GM18511 (cell line): ENCODE measurements at regions not wholly inside any gene's neighbourhood (a gene's known extent, or its start where the extent isn't known, plus 50 kb on each side); places are given as distances from the start of the nearest gene placed in this dataset.

Experiments
- ATAC-seq: cut with Tn5 transposase; IDR thresholded peaks from one replicate; pipeline ENCODE4 v1.9.1; 2021; ENCODE audit warnings: mild to moderate bottlenecking, moderate library complexity; ENCODE audit not compliant: unreplicated experiment

DNA sequence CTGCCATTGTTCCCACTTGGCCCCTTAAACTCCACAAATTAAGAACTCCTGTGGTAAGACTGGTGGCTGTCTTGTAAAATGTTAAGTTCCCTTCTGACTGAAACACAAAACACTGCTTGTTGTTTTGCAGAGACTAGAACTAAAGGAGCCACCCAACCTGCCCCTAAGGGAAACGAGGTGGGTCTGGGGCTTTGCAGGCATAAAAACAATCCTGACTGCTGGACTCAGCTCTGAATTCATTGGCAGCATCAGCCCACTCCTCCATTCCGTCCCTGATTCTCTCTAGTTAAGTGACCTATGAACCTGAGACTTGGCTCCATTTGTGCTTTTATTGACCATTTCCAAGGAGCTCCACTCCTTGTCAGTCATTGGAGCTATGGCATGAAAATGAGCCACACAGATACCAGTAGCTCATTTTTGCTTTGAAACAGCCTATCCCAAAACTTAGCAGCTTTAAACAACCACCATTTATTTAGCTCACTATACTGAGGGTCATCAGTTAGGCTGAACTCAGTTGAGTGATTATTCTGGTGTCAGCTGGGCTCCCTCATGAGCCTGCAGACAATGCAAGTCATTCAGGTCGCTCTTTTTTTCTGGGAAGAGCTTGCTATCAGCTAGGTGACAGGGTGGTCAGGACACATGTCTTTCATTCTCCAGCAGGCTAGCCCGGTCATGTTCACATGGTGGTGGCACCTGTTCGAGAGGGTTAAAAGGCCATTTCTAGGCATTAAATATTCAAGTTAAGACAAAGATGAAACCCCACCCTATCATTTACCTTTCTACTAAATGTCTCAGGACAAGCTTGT, 175.1 kb upstream of the CTNNB1 start:
- ATAC-seq, result no peak

DNA sequence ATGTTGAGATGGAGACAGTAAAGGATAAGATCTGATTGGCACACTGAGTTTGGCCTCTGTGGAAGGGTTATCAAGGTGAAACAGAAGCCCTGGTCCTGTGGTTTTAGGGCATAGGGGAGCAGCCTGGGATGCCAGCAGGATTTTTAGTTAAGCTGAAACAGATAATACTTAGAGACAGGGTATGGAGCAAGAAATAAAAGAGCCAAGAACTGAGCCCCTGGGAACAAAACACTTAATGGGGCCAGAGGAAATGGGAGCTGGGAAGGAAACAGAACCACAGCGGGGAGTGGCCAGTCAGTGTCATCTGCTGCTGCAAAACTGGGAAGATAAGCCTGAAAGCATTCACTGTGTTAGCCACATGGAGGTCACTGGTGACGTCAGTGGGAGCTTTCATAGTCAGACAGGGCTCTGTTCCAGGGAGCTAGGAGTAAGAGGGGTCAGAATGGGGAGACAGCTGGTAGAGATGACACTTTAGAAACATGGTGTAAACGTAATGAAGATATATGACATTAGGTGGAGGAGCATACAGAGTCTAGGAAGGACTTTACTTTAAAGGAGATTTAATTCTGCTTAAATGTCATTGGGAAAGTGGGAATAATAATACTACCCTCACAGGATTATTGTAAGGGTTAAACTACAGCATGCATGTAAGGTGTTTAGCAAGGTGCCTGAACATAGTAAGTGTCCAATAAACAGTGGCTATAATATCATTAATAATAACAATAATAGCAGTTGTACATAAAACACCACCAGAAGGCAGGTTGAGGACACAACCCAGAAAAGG, 172.7 kb upstream of the CTNNB1 start:
- ATAC-seq, result no peak

DNA sequence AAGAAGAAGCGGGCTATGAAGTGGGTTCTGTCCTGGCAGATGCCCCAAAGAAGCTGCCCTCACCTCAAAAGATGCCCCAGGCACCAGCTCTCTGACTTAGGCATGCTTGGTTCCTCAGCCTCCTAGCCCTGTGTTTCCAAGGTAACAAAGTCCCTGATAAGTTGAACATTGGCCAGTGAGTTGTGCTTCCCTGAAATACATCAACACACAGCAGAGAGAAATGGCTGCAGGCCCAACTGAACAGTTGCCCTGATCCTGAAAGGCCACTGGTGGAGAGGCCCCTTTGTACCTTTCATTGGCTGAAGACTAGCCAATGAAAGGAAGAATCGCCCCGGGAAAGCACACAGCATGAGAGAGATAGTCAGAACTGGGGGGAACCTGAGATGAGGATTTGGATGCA, 169.9 kb upstream of the CTNNB1 start:
- no peak for ATAC-seq

DNA sequence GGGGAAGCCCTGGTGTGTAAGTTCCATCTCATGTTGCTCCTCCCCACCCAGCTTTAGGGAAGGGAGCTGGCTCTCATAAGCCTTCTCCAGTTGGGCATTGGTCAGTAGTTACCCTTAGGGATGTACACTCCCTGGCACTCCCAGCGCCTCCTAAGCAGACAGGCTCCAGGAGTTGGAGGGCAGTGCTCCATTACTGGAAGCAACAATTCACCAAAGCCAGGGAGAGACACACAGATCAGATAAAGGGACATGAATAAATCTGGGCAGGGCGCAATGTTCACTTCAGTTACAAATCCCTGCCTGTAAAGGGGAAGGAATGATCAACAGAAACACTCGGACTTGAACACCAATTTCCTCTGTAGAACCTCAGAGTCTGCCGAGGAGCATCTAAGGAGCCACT, 169.1 kb upstream of the CTNNB1 start:
- ATAC-seq, result no peak

GRCh38 chr3:41031401-41031800, 167.9 kb upstream of the CTNNB1 start:
- no peak for ATAC-seq

- no peak for ATAC-seq
Measured at GRCh38 chr3:41033956-41034519, 165.3 kb upstream of the CTNNB1 start.

- no peak for ATAC-seq
Measured at GRCh38 chr3:41035456-41036022, 163.8 kb upstream of the CTNNB1 start.

GRCh38 chr3:41037651-41038334, 161.5 kb upstream of the CTNNB1 start:
- no peak for ATAC-seq

- ATAC-seq, result no peak
Measured at GRCh38 chr3:41040256-41040655, 159.0 kb upstream of the CTNNB1 start.

- ATAC-seq, result no peak
Measured at GRCh38 chr3:41041462-41041861, 157.8 kb upstream of the CTNNB1 start.

DNA sequence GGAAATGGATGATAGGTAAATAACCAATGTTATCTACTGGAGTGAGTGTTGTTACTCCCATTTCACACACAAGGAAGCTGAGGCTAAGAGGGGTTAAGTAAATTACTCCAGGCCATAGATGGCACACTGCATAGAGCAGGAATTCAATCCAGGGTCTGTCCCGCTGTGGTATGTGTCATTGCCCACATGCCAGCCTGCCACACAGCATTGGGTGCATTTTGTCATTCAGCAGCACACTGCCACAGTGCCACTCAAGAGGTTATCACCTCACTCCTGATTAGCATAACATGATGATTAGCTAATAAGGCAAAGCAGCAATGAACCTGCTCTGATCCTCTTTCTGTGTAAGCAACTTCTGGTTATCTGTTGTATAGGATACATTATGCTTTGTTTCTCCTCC, 157.4 kb upstream of the CTNNB1 start:
- ATAC-seq, result no peak

DNA sequence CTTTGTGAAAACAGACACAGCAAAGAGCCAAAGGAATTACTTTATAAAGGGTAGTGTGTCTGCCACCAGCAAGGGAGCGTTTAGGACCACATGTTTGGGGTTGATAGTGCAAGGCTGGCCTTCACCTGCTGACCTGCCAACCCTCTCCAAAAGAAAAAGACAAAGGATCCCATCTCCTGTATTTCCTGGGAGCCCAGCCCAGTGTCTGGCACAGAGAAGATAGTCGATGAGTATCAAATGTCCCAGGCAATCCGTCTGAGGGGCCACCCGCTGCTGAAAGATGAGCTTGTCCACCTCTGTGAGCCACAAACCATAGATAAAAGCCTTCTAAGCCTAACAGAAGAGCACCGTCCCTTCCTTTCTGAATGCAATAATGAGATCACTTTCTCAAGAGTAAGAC, 154.8 kb upstream of the CTNNB1 start:
- ATAC-seq, result no peak

DNA sequence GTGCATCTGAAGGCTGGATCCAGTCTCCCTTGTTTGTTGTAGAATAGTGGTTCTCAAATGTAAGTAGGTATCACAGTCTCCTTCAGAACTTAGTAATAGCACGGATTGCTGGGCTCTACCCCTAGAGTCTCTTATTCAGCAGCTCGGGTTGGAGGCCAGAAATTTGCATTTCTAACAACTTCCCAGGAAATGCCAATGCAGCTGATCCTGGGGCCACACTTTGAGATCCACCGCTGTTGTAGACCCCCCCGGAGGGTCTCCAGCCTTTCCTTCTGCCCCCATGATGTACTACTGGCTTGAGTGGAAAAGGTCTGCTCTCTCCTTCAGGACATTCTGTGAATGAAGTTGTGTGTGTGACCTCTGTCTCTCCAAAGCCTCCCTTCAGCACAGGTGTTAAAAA, 153.8 kb upstream of the CTNNB1 start:
- no peak for ATAC-seq

DNA sequence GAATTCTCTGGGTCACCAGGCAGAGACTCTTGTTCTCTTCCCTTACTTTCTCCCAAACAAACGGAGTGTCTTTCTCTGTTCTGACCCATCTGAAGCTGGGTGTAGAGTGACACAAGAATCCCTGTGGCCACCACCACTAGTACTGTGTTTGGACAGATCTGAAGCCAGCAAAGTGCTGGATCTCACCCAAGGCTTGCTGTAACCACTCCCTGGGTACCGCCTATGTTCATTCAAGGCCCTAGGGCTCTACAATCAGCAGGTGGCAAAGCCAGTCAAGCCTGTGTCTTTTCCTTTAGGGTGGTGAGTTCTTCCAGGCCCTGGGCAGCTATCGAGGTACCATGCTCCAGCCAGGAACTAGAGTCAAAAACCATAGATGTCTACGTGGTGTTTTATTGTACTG, 149.2 kb upstream of the CTNNB1 start:
- no peak for ATAC-seq

GRCh38 chr3:41053220-41053619, 146.1 kb upstream of the CTNNB1 start:
- no peak for ATAC-seq

DNA sequence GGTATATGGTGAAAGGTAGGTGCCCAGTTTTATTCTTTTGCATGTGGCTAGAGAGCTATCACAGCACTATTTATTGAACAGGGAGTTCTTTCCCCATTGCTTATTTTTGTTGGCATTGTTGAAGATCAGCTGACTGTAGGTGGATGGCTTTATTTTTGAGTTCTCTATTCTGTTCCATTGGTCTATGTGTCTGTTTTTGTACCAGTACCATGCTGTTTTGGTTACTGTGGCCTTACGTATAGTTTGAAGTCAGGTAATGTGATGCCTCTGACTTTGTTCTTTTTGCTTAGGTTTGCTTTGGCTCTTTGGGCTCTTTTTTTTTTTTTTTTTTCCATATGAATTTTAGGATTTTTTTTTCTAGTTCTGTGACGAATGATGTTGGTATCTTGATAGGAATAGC, 139.2 kb upstream of the CTNNB1 start:
- ATAC-seq, result no peak

DNA sequence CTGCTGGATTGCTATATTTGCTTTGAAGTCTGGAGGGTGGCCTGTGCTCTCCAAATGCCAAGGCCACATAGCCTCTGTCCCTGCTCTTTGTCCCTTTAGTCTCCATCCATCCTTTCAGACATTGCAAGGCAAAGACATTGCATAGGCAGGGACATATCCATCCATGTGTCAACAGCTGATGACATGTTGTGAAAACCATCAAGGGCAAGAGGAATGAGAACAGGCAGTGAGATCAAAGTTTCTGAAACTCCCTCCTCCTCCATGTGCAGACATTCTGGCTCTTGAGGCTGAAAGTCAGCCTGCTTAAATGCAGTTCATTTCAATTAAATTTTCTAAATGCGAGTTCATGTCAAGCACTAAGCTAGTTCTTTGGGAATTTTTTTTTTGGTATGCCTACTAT, 135.2 kb upstream of the CTNNB1 start:
- no peak for ATAC-seq

GRCh38 chr3:41064526-41064925, 134.8 kb upstream of the CTNNB1 start:
- no peak for ATAC-seq

GRCh38 chr3:41065340-41065739, 134.0 kb upstream of the CTNNB1 start:
- no peak for ATAC-seq

GRCh38 chr3:41073190-41073589, 126.1 kb upstream of the CTNNB1 start:
- no peak for ATAC-seq

GRCh38 chr3:41075975-41076374, 123.3 kb upstream of the CTNNB1 start:
- no peak for ATAC-seq
